Trophoblast cell (in vitro differentiated cells and primary cell): ENCODE measurements at regions not wholly inside any gene's neighbourhood (a gene's known extent, or its start where the extent isn't known, plus 50 kb on each side); places are given as distances from the start of the nearest gene placed in this dataset.

Source experiments
- DNase-seq, 2 donors: peaks; one replicate each; pipeline ENCODE4 v3.0.0-alpha.2; 2016
- H2AFZ ChIP-seq: 2 replicates; pipeline ENCODE4 v1.6.1; 2013; ENCODE audit warnings: low read length, moderate library complexity, mild to moderate bottlenecking; ENCODE audit not compliant: insufficient read depth, poor library complexity
- H2AK5ac ChIP-seq: 2 replicates; pipeline ENCODE4 v1.6.1; 2013; ENCODE audit warnings: mild to moderate bottlenecking, low read length
- H2BK120ac ChIP-seq: 2 replicates; pipeline ENCODE4 v1.6.1; 2013; ENCODE audit warnings: low read length, mild to moderate bottlenecking, moderate library complexity; ENCODE audit not compliant: insufficient read depth, poor library complexity
- H2BK12ac ChIP-seq: 2 replicates; pipeline ENCODE4 v1.6.1; 2013; ENCODE audit warnings: mild to moderate bottlenecking, low read length, moderate library complexity
- H2BK5ac ChIP-seq: 2 replicates; pipeline ENCODE4 v1.6.1; 2013; ENCODE audit warnings: low read length, low read depth, moderate library complexity, mild to moderate bottlenecking; ENCODE audit not compliant: poor library complexity
- H3K14ac ChIP-seq: 2 replicates; pipeline ENCODE4 v1.6.1; 2013; ENCODE audit warnings: mild to moderate bottlenecking, low read length
- H3K18ac ChIP-seq: 2 replicates; pipeline ENCODE4 v1.6.1; 2013; ENCODE audit warnings: mild to moderate bottlenecking, low read length
- H3K23ac ChIP-seq: 2 replicates; pipeline ENCODE4 v1.6.1; 2013; ENCODE audit warnings: low read length
- H3K27ac ChIP-seq: 2 replicates; pipeline ENCODE4 v1.5.1; 2013; ENCODE audit warnings: low read depth, mild to moderate bottlenecking, inconsistent platforms, low read length, moderate library complexity
- H3K27me3 ChIP-seq: 2 replicates; pipeline ENCODE4 v1.6.1; 2013; ENCODE audit warnings: inconsistent platforms, mild to moderate bottlenecking, low read length, moderate library complexity; ENCODE audit not compliant: insufficient read depth
- H3K36me3 ChIP-seq, 2 experiments: 1 replicate in 1 of 2; 2 replicates in 1 of 2; pipeline ENCODE4 v1.6.1; 2013; ENCODE audit warnings: low read length in 2 of 2, mild to moderate bottlenecking in 2 of 2, moderate library complexity in 1 of 2; ENCODE audit not compliant: insufficient read depth in 2 of 2, control insufficient read depth in 1 of 2
- H3K4ac ChIP-seq: 2 replicates; pipeline ENCODE4 v1.6.1; 2013; ENCODE audit warnings: low read depth, mild to moderate bottlenecking, low read length, moderate library complexity
- H3K4me1 ChIP-seq, 2 experiments: 1 replicate in 1 of 2; 2 replicates in 1 of 2; pipeline ENCODE4 v1.6.1; 2013; ENCODE audit warnings: low read length in 2 of 2, mild to moderate bottlenecking in 2 of 2, moderate library complexity in 1 of 2; ENCODE audit not compliant: insufficient read depth in 2 of 2, control insufficient read depth in 1 of 2
- H3K4me2 ChIP-seq: 2 replicates; pipeline ENCODE4 v1.6.1; 2013; ENCODE audit warnings: inconsistent platforms, mild to moderate bottlenecking, low read length, moderate library complexity
- H3K4me3 ChIP-seq: 2 replicates; pipeline ENCODE4 v1.5.1; 2013; ENCODE audit warnings: mild to moderate bottlenecking, low read depth, low read length, inconsistent platforms
- H3K79me1 ChIP-seq: one replicate; pipeline ENCODE4 v1.6.1; 2013; ENCODE audit warnings: low read length
- H3K79me2 ChIP-seq: 2 replicates; pipeline ENCODE4 v1.6.1; 2013; ENCODE audit warnings: low read length, mild to moderate bottlenecking; ENCODE audit not compliant: control insufficient read depth, insufficient read depth, poor library complexity
- H3K9ac ChIP-seq: 2 replicates; pipeline ENCODE4 v1.6.1; 2013; ENCODE audit warnings: mild to moderate bottlenecking, low read length
- H3K9me3 ChIP-seq: 2 replicates; pipeline ENCODE4 v1.6.1; 2013; ENCODE audit warnings: low read depth, mild to moderate bottlenecking, control low read depth, inconsistent platforms, low read length; ENCODE audit not compliant: insufficient read depth
- H4K12ac ChIP-seq: 2 replicates; pipeline ENCODE4 v1.6.1; 2013; ENCODE audit warnings: low read depth, mild to moderate bottlenecking, low read length, moderate library complexity
- H4K8ac ChIP-seq: 2 replicates; pipeline ENCODE4 v1.6.1; 2013; ENCODE audit warnings: low read depth, mild to moderate bottlenecking, low read length, moderate library complexity
- H4K91ac ChIP-seq: one replicate; pipeline ENCODE4 v1.6.1; 2013; ENCODE audit warnings: low read depth, mild to moderate bottlenecking, low read length, moderate library complexity
- WGBS: extraction: QIAGEN DNeasy Blood & Tissue Kit; methylation state at CpG from one replicate; pipeline ENCODE4 v1.1.7; 2013; ENCODE audit warnings: missing lambda C conversion rate; ENCODE audit not compliant: insufficient read length, insufficient coverage; ENCODE audit errors: extremely low coverage; 5-methylcytosine and 5-hydroxymethylcytosine counted together

DNA sequence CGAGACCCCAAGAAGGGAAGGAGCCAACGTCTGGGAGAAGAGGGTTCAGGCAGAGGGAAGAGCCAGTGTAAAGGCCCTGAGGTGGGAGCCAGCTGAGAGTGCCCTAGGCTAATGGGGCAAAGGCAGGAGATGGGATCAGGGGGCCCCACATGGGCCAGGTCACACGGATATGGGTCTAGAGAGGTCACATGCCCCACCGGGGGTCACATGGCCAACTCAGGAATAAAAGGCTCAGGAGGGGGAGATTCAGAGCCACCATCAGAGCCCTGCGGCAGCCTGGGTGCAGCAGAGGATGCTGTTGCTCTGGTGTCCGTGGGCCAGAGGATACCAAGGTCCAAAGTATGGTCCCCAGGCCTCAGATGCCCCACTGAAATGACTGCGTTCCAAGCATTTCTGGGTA, 55.3 kb upstream of the SLC6A6 start:
- WGBS, result no CpG with 5 or more reads among the region's 7 CpGs
- H4K8ac ChIP-seq, result no peak overlapping the region
- no peak for DNase-seq
- H2BK5ac ChIP-seq, result no peak overlapping the region
- H3K4me1 ChIP-seq, result peaks cover 13 to 16% of the 10 kb centered on the region in 2 experiments
- H3K79me2 ChIP-seq, result no peaks in the 10 kb centered on the region
- H3K4me3 ChIP-seq, result no peak overlapping the region
- no peak overlapping the region for H3K9ac ChIP-seq
- H3K27ac ChIP-seq, result no peak overlapping the region
- no peak overlapping the region for H4K91ac ChIP-seq
- H2BK12ac ChIP-seq, result no peak overlapping the region
- H3K14ac ChIP-seq, result no peak overlapping the region
- no peak overlapping the region for H2AFZ ChIP-seq
- H4K12ac ChIP-seq, result no peak overlapping the region
- no peaks in the 10 kb centered on the region for H3K9me3 ChIP-seq
- H3K4me2 ChIP-seq, result no peak overlapping the region
- no peak overlapping the region for H3K4ac ChIP-seq
- H3K79me1 ChIP-seq, result peaks cover 4% of the 10 kb centered on the region
- no peaks in the 10 kb centered on the region for H3K36me3 ChIP-seq
- no peaks in the 10 kb centered on the region for H3K27me3 ChIP-seq
- H3K23ac ChIP-seq, result no peak overlapping the region
- no peak overlapping the region for H3K18ac ChIP-seq
- no peak overlapping the region for H2BK120ac ChIP-seq
- no peak overlapping the region for H2AK5ac ChIP-seq

DNA sequence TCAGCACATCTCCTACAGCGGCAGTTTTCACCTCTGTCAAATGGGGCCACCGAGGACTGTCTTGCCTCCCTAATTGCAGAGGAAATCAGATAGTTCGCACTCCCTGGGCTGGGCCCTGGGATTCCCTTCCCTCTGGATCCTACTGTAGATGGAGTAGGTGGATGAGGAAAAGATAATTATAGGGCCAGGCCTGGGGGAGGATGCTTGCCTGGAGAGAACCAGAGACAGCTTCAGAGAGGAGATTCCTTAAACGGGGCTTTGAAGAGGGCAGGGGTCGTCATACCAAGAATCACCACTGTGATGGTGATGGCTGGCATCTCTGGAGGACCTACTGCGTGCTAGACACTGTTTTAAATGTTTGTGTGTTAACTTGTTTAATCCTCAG, 50.8 kb upstream of the SLC6A6 start:
- H4K91ac ChIP-seq, result no peak overlapping the region
- no peak overlapping the region for H3K4me2 ChIP-seq
- no peak overlapping the region for H2AK5ac ChIP-seq
- no peaks in the 10 kb centered on the region for H3K4me1 ChIP-seq
- no peak overlapping the region for H3K27ac ChIP-seq
- H3K14ac ChIP-seq, result no peak overlapping the region
- no peak overlapping the region for H4K12ac ChIP-seq
- no peak overlapping the region for H3K4me3 ChIP-seq
- H2BK120ac ChIP-seq, result no peak overlapping the region
- no peak overlapping the region for H3K9ac ChIP-seq
- no CpG with 5 or more reads among the region's 6 CpGs for WGBS
- H4K8ac ChIP-seq, result no peak overlapping the region
- no peak overlapping the region for H2AFZ ChIP-seq
- DNase-seq, result no peak
- H3K79me2 ChIP-seq, result no peaks in the 10 kb centered on the region
- H3K9me3 ChIP-seq, result no peaks in the 10 kb centered on the region
- H3K18ac ChIP-seq, result no peak overlapping the region
- no peaks in the 10 kb centered on the region for H3K79me1 ChIP-seq
- no peak overlapping the region for H2BK5ac ChIP-seq
- no peak overlapping the region for H3K4ac ChIP-seq
- H3K36me3 ChIP-seq, result no peaks in the 10 kb centered on the region
- H2BK12ac ChIP-seq, result no peak overlapping the region
- H3K27me3 ChIP-seq, result no peaks in the 10 kb centered on the region
- no peak overlapping the region for H3K23ac ChIP-seq

DNA sequence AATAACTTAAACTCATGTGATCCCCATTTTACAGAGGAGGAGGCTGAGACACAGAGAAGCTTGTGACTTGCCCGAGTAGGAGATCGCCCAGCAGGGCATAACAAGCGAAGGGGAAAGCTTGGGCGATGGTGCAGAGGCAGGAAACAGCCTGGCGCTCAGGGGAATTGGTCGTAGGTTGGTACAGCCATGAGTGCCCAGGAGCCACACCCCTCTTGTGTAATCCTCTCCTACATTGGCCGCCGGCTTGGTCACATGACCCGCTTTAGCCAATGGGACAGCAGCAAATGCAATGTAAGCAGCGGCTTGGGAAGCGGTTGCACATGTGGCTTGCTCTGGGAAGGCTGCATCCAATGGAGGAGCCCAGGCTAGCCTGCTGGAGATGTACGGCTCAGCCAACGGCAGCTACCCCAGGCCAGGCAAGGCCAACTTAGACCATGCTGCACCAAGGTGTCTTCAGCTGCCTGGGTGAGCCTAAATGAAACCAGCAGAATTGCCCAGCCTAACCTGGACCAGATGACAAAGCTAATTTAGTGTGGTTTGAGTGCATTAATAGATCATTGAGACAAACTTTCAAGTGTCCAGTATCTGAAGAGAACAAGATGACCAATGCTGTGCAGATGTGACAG, 50.3 kb upstream of the SLC6A6 start:
- Histone ChIP-seq H3K4me1 (no peaks in the 10 kb centered on the region), H3K18ac (no peak overlapping the region), H3K27ac (no peak overlapping the region), H2BK12ac (no peak overlapping the region), H3K79me2 (no peaks in the 10 kb centered on the region), H2BK120ac (no peak overlapping the region), H2AFZ (no peak overlapping the region), H3K14ac (no peak overlapping the region), H3K4me2 (no peak overlapping the region), H4K12ac (no peak overlapping the region), H3K36me3 (no peaks in the 10 kb centered on the region), H4K8ac (no peak overlapping the region), H3K9me3 (no peaks in the 10 kb centered on the region), H3K79me1 (no peaks in the 10 kb centered on the region), H2BK5ac (no peak overlapping the region), H3K4me3 (no peak overlapping the region), H3K4ac (no peak overlapping the region), H3K9ac (no peak overlapping the region), H3K27me3 (no peaks in the 10 kb centered on the region), H3K23ac (no peak overlapping the region), H4K91ac (no peak overlapping the region), H2AK5ac (no peak overlapping the region)
- DNase-seq, result peak; percentile 70 to 73
- WGBS, result no CpG with 5 or more reads among the region's 13 CpGs
